ENCODE measurements at regions not wholly inside any gene's neighbourhood (a gene's known extent, or its start where the extent isn't known, plus 50 kb on each side); places are given as distances from the start of the nearest gene placed in this dataset.
"Not testable (repeated sequence)": the region's sequence is repeated elsewhere in the genome, so short reads cannot be mapped to it uniquely, and the experiment has no call there.

DNA sequence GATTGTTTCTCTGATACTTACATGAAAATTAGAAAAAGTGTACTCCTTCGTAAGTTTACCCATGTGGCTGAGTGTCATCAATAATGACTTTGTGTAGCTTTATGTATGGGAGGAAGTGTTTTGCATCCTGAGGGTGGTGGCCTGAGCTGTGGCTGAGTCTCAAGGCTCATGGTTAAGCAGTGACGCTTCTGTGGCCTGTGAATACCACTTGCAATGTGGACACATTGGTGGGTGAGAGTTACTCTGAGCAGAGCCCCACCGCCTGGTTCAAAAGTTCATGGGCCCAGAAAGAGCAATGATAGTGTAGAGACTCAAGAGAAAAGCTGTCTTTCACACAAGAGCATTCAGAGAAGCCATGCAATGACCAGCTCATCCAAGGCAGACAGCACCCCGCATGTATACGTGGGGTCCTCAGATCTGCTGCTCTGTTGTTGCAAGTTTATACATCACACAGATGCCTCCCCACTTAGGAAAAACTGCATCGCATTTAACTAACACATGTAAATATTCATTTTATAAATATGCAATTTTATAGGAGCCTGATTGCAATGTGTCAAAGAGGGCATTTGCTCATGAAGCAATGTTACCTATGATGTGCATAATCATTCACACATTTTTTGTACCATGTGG, 55.1 kb upstream of the FRMD6 start:
- no peak for DNase-seq

DNA sequence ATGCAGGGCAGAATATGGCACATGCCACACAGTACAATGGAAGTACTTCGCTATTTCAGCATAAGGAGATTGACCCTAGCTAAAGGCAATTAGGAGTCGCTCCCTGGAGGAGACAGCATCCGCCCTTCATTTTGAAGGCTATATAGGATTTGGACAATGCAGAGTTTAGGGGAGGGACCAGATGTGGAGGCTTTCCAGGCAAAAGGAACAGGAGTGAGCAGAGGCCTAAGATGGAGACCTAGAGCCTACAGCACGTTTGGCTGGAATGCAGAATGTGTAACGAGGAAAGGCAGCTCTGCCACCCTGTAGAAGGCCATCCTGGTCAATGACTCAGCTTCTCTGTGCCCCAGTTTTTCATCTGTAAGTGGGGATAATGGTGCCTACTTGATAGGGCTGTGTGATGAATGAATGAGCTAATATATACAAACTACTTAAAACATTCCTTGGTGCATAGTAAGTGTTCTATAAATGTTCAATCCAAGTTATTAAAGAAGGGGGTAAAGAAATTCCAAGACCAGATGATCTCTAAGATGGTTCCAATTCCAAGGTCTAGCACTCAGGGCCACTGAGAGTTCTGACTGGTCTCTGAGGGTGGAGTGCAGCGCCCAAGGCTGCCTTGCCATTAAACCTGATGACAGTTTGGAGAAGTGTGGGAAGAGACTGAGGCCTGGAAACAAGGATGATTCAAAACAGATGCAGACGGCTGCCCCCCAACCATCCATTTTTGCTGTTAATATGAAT, 54.3 kb upstream of the FRMD6 start:
- no peak for DNase-seq

DNA sequence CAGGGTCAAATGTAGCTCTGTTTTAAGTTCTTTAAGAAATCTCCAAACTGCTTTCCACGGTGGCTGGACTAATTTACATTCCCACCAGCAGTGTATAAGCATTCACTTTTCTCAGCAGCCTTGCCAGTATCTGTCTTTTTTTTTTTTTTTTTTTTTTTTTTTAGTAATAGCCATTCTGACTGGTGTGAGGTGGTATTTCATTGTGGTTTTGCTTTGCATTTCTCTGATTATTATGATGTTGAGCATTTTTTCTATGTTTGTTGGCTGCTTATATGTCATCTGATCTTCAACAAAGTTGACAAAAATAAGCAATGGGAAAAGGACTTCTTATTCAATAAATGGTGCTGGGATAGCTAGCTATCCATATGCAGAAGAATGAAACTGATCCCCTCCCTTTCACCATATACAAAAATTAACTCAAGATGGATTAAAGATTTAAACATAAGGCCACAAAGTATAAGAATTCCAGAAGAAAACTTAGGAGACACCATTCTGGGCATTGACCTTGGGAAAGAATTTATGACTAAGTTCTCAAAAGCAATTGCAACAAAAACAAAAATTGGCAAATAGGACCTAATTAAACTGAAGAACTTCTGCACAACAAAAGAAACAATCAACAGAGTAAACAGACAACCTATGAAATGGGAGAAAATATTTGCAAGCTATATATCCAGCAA, 52.6 kb upstream of the FRMD6 start:
- DNase-seq, result not testable (repeated sequence)

DNA sequence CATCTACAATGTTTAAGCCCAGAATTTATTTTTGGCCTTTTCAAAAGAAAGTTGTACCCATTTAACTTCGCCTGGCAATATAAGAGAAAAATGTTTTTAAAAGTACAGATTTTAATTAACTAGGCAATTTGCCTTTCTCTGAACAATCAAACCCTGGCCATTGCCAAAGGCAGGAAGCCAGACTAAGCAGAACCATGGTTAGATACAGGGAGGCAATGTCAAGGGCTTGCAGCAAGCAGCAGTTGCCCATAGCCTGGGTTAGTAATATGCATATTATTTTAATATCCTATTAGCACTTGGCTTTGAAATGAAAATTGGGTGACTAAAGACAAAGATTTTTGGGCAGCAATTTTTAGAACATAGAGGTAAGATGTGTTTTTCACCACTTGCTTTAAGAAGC, 51.1 kb upstream of the FRMD6 start:
- no peak for DNase-seq
